ENCODE measurements at regions not wholly inside any gene's neighbourhood (a gene's known extent, or its start where the extent isn't known, plus 50 kb on each side); places are given as distances from the start of the nearest gene placed in this dataset.

GRCh38 chr10:78588194-78588811 is 480.5 kb upstream of the ZMIZ1 start:
- TF ChIP-seq POLR2A (IDR thresholded peaks at IDR 0.05): no peak
- TF ChIP-seq CTCF (IDR thresholded peaks at IDR 0.05 in 4 of 5, conservative IDR thresholded peaks at IDR 0.05 in 1 of 5): no peak

All from gastrocnemius medialis (tissue), 4 donors.